Parathyroid adenoma (tissue), 2 donors: ENCODE measurements at regions not wholly inside any gene's neighbourhood (a gene's known extent, or its start where the extent isn't known, plus 50 kb on each side); places are given as distances from the start of the nearest gene placed in this dataset.
A peak's percentile ranks its signal among the peaks of the same experiment; 100 is the strongest.

ENCODE experiments used
- H2AFZ ChIP-seq: fragments of 300-600 bp; sonication (generic); one replicate; pipeline ENCODE4 v1.7.0; 2017; ENCODE audit warnings: antibody characterized with exemption, mild to moderate bottlenecking
- H3K27ac ChIP-seq: fragments of 300-600 bp; sonication (generic); one replicate; pipeline ENCODE4 v1.7.0; 2017
- H3K27me3 ChIP-seq: fragments of 300-600 bp; sonication (generic); one replicate; pipeline ENCODE4 v1.7.0; 2017; ENCODE audit warnings: low read length; ENCODE audit not compliant: control insufficient read depth, insufficient read depth
- H3K36me3 ChIP-seq: fragments of 300-600 bp; sonication (generic); one replicate; pipeline ENCODE4 v1.7.0; 2017; ENCODE audit warnings: low read length; ENCODE audit not compliant: control insufficient read depth, insufficient read depth
- H3K4me1 ChIP-seq: fragments of 300-600 bp; sonication (generic); one replicate; pipeline ENCODE4 v1.7.0; 2017; ENCODE audit warnings: control low read depth
- H3K4me2 ChIP-seq: fragments of 300-600 bp; sonication (generic); one replicate; pipeline ENCODE4 v1.7.0; 2017; ENCODE audit warnings: low read length
- H3K4me3 ChIP-seq: fragments of 300-600 bp; sonication (generic); one replicate; pipeline ENCODE4 v1.7.0; 2017; ENCODE audit warnings: low read depth, low read length
- H3K79me2 ChIP-seq: fragments of 300-600 bp; sonication (generic); one replicate; pipeline ENCODE4 v1.7.0; 2017; ENCODE audit warnings: control low read depth
- H3K9ac ChIP-seq: fragments of 300-600 bp; sonication (generic); one replicate; pipeline ENCODE4 v1.7.0; 2017; ENCODE audit warnings: mild to moderate bottlenecking
- H3K9me3 ChIP-seq: fragments of 300-600 bp; sonication (generic); one replicate; pipeline ENCODE4 v1.7.0; 2017; ENCODE audit warnings: low read length; ENCODE audit not compliant: control insufficient read depth
- TF ChIP-seq, protein P1 (sequence below): fragments of 300-600 bp; sonication (generic); IDR thresholded peaks from one replicate; pipeline ENCODE4 v1.7.0; 2017; ENCODE audit warnings: antibody characterized with exemption, mild to moderate bottlenecking
- donor health status: primary hyperparathyroidism.

DNA sequence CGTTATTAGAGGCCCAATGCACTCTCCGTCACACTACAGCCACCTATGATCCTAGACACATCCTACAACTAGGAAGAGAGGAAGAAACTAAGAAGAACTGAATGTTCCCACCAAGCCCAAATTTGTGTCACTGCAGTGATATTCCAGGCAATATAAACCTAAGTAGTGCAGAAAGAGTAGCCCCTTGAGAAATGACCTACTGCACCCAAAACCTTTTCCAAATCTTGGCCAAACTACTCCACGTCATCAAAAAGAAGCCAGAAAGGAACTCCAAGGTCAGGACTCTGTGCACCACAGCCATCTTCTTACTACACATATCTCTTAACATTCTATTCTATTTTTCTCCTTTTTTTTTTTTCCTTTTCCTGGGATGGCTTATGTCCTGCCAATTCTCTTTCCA, 60.2 kb downstream of the ADAMTS1 start:
- no peak overlapping the region for H3K4me3 ChIP-seq
- H3K79me2 ChIP-seq, result no peaks in the 10 kb centered on the region
- no peaks in the 10 kb centered on the region for H3K36me3 ChIP-seq
- H2AFZ ChIP-seq, result no peak overlapping the region
- peak overlapping the region; percentile 47 for H3K27ac ChIP-seq
- H3K9me3 ChIP-seq, result no peaks in the 10 kb centered on the region
- H3K4me1 ChIP-seq, result no peaks in the 10 kb centered on the region
- no peak overlapping the region for H3K4me2 ChIP-seq
- no peak overlapping the region for H3K9ac ChIP-seq
- TF ChIP-seq, protein P1, sequence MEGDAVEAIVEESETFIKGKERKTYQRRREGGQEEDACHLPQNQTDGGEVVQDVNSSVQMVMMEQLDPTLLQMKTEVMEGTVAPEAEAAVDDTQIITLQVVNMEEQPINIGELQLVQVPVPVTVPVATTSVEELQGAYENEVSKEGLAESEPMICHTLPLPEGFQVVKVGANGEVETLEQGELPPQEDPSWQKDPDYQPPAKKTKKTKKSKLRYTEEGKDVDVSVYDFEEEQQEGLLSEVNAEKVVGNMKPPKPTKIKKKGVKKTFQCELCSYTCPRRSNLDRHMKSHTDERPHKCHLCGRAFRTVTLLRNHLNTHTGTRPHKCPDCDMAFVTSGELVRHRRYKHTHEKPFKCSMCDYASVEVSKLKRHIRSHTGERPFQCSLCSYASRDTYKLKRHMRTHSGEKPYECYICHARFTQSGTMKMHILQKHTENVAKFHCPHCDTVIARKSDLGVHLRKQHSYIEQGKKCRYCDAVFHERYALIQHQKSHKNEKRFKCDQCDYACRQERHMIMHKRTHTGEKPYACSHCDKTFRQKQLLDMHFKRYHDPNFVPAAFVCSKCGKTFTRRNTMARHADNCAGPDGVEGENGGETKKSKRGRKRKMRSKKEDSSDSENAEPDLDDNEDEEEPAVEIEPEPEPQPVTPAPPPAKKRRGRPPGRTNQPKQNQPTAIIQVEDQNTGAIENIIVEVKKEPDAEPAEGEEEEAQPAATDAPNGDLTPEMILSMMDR, result no peak
- H3K27me3 ChIP-seq, result no peaks in the 10 kb centered on the region

DNA sequence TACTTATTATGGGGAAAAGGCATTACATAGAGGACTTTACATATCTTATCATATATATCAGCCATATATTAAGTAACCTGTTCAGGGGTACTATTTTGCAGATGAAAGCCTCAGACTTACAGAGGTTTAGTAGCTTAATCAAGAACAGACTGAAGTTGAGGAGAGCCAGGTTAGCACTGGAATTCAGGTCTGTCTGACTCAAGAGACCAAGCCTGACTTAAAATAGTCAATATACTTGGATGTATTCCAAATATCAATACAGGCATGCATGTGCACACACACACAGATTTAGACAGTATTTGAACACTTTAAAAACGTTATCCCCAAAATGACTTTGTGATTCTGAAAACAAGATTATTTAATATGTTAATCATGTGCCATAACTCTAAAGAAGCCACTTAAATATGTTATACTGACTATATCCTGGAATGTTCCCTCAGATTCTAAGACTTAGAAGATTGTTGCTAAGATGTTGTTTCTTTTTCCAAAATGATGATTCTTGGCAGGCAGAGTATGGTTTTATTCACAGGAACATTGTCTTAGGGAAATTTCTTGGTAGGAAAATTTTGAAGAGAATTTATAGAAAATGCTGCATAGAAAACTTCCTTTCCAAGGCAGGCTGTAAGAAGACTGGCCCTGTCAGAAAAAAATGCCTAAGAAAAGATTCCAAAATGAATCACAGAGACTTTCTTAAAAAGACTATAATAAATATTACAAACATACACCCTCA, 61.6 kb downstream of the ADAMTS1 start:
- TF ChIP-seq, protein P1, result no peak
- Histone ChIP-seq H3K79me2 (no peaks in the 10 kb centered on the region), H3K27me3 (no peaks in the 10 kb centered on the region), H2AFZ (no peak overlapping the region), H3K27ac (peak overlapping the region; percentile 2), H3K9me3 (no peaks in the 10 kb centered on the region), H3K4me2 (no peak overlapping the region), H3K36me3 (no peaks in the 10 kb centered on the region), H3K4me3 (no peak overlapping the region), H3K9ac (no peak overlapping the region), H3K4me1 (no peaks in the 10 kb centered on the region)

DNA sequence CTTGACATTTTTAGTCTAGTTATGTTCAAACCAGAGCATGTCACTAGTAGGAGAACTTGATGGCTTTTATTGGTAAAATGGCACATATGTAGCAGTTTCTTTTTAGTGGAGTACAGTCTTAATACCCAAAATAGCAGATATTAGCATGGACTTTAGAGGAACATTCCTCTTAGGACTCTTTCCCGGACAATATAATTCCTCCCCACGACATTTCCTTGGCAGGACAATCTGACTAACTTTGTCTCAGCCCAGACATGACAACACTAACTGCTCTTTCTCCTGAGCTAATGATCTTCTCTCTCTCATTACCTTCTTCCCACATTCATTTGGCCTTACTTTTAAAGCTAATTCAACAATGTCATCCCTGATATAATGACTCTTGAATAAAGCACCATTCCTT, 62.5 kb downstream of the ADAMTS1 start:
- TF ChIP-seq, protein P1, result no peak
- H3K9me3 ChIP-seq, result no peaks in the 10 kb centered on the region
- no peak overlapping the region for H3K9ac ChIP-seq
- no peak overlapping the region for H2AFZ ChIP-seq
- H3K4me2 ChIP-seq, result no peak overlapping the region
- no peaks in the 10 kb centered on the region for H3K4me1 ChIP-seq
- H3K4me3 ChIP-seq, result no peak overlapping the region
- no peaks in the 10 kb centered on the region for H3K79me2 ChIP-seq
- H3K27ac ChIP-seq, result peak overlapping the region; percentile 36
- no peaks in the 10 kb centered on the region for H3K27me3 ChIP-seq
- no peaks in the 10 kb centered on the region for H3K36me3 ChIP-seq

DNA sequence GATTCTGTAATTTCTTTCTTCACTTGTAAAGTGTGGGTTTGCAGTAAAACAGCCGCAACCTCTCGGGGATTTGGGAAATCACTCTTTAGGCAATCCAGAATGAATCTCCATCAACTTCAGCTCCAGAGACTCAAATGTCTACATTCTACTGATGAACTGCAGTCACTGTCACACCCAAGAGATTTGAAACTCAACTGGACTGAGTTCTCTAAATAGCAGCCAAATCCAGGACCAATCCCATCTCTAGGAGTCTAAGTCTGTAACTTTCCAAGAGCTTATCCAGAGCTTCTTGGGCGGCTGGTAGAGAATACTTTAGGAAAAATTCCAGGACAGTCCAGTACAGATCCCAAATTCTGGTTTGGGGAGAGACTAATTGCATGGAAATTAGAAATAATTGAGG, 62.9 kb downstream of the ADAMTS1 start:
- H3K4me3 ChIP-seq, result no peak overlapping the region
- H3K9ac ChIP-seq, result no peak overlapping the region
- no peaks in the 10 kb centered on the region for H3K9me3 ChIP-seq
- no peaks in the 10 kb centered on the region for H3K36me3 ChIP-seq
- TF ChIP-seq, protein P1, result no peak
- H3K4me2 ChIP-seq, result no peak overlapping the region
- H3K27ac ChIP-seq, result peak overlapping the region; percentile 36
- no peaks in the 10 kb centered on the region for H3K27me3 ChIP-seq
- H3K4me1 ChIP-seq, result no peaks in the 10 kb centered on the region
- H3K79me2 ChIP-seq, result no peaks in the 10 kb centered on the region
- H2AFZ ChIP-seq, result no peak overlapping the region

- Histone ChIP-seq H3K9me3 (no peaks in the 10 kb centered on the region), H3K79me2 (no peaks in the 10 kb centered on the region), H2AFZ (no peak overlapping the region), H3K4me2 (no peak overlapping the region), H3K4me1 (no peaks in the 10 kb centered on the region), H3K4me3 (no peak overlapping the region), H3K27me3 (no peaks in the 10 kb centered on the region), H3K36me3 (no peaks in the 10 kb centered on the region), H3K27ac (no peak overlapping the region), H3K9ac (no peak overlapping the region)
- TF ChIP-seq, protein P1, result no peak
These were observed 63.9 kb downstream of the ADAMTS1 start for GRCh38 chr21:26781331-26781730.
